Activated T-helper 1 cell treated with anti-CD3 and anti-CD28 coated beads, Interleukin-12 subunit alpha, Interleukin-12 subunit beta, Interleukin-2, Interleukin-4 antibody, amounts not matched to agents 30 ng/mL and 10 ng/mL and 1 ng/mL, durations not matched to agents 14 hours and 24 hours and 36 hours (primary cell): ENCODE measurements at regions not wholly inside any gene's neighbourhood (a gene's known extent, or its start where the extent isn't known, plus 50 kb on each side); places are given as distances from the start of the nearest gene placed in this dataset.

ENCODE experiments used
- DNase-seq: peaks from one replicate; pipeline ENCODE4 v3.0.0; 2021; ENCODE audit warnings: low spot score
- H3K27ac Mint-ChIP-seq: one replicate; pipeline ENCODE4 v1.8.0; 2021; ENCODE audit warnings: mild to moderate bottlenecking, mixed read lengths
- H3K27me3 Mint-ChIP-seq: one replicate; pipeline ENCODE4 v1.8.0; 2022; ENCODE audit warnings: mild to moderate bottlenecking, moderate library complexity, mixed read lengths; ENCODE audit not compliant: insufficient read depth
- H3K36me3 Mint-ChIP-seq: one replicate; pipeline ENCODE4 v1.8.0; 2021; ENCODE audit warnings: low read depth, mixed read lengths
- H3K4me1 Mint-ChIP-seq: one replicate; pipeline ENCODE4 v1.8.0; 2021; ENCODE audit warnings: low read depth, mixed read lengths
- H3K4me3 Mint-ChIP-seq: one replicate; pipeline ENCODE4 v1.8.0; 2021; ENCODE audit warnings: mild to moderate bottlenecking, moderate library complexity, mixed read lengths
- H3K9me3 Mint-ChIP-seq: one replicate; pipeline ENCODE4 v1.8.0; 2021; ENCODE audit warnings: mixed read lengths
- intact Hi-C: fragments of 100-400 bp; cut with micrococcal nuclease; formaldehyde crosslinking; loops from one replicate; pipeline ENCODE4 v1.15.1; 2024

DNA sequence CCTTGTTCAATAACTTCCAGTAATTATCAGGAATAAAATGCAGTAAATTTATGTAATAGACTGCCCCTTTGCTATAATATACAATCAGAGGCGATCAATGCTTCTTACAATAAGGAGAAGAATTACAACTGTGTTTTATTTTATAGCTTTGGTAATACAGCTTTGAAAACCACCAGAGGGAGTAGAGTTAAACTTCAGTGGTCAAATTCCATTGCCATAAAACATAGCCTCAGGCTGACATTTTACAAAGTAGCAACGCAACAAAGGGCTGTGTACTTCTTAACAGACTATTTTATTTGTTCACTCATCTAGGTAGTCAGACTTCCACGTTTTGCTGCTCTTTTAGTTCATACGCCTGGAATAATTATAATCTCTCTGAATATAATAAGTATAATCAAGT is 58.5 kb downstream of the TEX13C start:
- Mint-ChIP-seq H3K4me1 (no peaks in the 10 kb centered on the region), H3K36me3 (no peaks in the 10 kb centered on the region), H3K27me3 (no peaks in the 10 kb centered on the region), H3K27ac (no peak overlapping the region), H3K9me3 (no peaks in the 10 kb centered on the region), H3K4me3 (no peak overlapping the region)
- DNase-seq = no peak
- intact Hi-C loops = no loop called here

DNA sequence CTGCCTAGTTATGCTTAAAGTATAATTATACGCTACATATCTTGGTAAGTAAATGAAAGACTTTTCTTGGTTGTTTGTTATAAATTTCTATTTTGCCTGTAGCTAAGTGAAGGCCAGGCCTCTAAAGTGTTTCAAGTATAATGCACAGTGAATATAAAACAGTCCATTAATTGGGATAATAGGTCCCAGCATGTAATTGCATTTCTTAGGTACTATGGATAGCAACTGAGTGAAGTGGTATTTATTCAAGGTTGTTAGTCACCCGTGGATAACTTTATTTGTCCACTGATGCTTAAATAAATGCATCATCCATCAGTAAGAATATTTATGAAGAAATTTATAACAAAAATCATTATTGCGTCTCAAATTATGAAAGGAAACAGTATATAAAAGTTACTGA is 59.1 kb downstream of the TEX13C start:
- Mint-ChIP-seq H3K4me3 (no peak overlapping the region), H3K27me3 (no peaks in the 10 kb centered on the region), H3K4me1 (no peaks in the 10 kb centered on the region), H3K36me3 (no peaks in the 10 kb centered on the region), H3K27ac (no peak overlapping the region), H3K9me3 (no peaks in the 10 kb centered on the region)
- DNase-seq = no peak
- intact Hi-C loops = no loop called here

DNA sequence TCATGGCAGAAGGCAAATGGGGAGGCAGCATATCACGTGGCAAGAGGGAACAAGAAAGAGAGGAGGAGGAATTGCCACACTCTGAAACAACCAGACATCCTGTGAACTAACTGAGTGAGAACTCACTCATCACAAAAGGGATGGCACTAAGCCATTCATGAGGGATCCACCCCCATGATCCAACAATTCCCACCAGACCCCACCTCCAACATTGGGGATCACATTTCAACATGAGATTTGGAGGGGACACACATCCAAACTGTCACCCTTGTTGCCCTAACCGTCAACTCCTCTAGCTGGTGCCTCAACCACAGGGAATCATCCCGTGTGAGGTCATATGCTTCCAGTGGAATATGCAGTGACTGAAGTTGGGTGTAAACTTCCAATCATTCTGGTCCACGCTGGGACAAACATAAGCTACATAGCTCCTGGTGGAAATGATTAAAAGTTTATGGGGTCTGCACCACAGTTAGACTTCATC is 62.5 kb downstream of the TEX13C start:
- Mint-ChIP-seq H3K27me3 (no peaks in the 10 kb centered on the region), H3K4me1 (no peaks in the 10 kb centered on the region), H3K4me3 (no peak overlapping the region), H3K9me3 (no peaks in the 10 kb centered on the region), H3K36me3 (no peaks in the 10 kb centered on the region), H3K27ac (no peak overlapping the region)
- DNase-seq = no peak
- intact Hi-C loops = loop anchor here (10.0 kb wide), 1 partner anchor 413 kb away; no protein-coding TSS in a partner anchor

DNA sequence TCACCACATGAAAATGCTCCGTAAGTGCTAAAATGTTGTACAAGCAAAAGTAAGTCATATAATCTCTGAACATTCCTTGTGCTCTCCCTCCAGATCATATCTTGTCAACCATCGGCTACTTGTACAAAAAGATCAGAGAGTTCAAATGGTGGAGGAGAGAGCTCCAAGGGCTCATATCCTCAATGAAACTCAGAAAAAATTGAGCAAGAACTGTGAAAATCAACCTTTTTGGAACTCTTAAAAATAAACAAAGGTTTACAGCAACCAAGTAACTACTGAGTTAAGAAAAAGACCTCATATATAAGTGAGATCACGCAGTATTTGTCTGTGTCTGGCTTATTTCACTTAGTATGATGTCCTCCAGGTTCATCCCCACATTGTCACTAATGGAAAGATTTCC is 63.2 kb downstream of the TEX13C start:
- Mint-ChIP-seq H3K4me1 (no peaks in the 10 kb centered on the region), H3K36me3 (no peaks in the 10 kb centered on the region), H3K9me3 (no peaks in the 10 kb centered on the region), H3K27ac (no peak overlapping the region), H3K27me3 (no peaks in the 10 kb centered on the region), H3K4me3 (no peak overlapping the region)
- no peak for DNase-seq
- intact Hi-C loops = loop anchor here (10.0 kb wide), 1 partner anchor 412 kb away; no protein-coding TSS in a partner anchor

DNA sequence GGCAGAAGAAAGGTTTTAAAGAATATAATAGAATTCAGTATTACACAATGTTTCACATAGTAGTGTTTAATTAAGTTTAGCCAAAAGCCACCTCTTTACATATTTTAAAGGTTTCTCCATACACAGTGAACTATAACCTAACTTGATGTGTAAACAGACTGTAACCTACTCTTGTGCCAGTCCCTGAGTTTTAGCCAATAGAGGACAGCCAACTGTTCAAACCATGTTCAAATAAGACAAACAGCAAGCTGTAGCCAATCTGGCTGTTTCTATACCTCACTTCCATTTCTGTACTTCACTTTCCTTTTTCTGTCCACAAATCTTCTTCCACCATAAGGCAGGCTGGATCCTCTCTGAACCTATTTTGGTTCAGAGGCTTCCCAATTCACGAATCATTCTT is 65.2 kb downstream of the TEX13C start:
- no peaks in the 10 kb centered on the region for H3K36me3 Mint-ChIP-seq
- no peaks in the 10 kb centered on the region for H3K27me3 Mint-ChIP-seq
- H3K9me3 Mint-ChIP-seq = no peaks in the 10 kb centered on the region
- no peak overlapping the region for H3K4me3 Mint-ChIP-seq
- intact Hi-C loops = loop anchor here (10.0 kb wide), 1 partner anchor 410 kb away; no protein-coding TSS in a partner anchor
- H3K27ac Mint-ChIP-seq = no peak overlapping the region
- DNase-seq = no peak
- H3K4me1 Mint-ChIP-seq = no peaks in the 10 kb centered on the region

DNA sequence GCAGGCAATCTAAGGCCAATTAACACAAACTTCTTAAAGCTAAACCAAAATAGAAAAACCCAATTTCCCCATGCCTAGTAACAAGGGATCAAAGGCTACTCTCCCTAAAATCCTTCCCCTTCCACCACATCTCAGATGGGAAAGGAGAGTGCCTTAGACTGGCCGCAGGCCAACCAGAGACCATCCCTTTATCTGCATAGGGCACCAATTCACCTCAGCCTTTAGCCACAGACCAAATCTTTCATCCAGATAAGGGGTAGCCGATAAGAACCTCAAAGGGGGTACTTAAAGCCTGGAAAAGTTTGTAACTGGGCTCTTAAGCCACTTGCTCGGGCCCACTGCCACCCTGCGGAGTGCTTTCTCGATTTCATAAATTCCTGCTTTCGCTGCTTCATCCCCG is 68.3 kb downstream of the TEX13C start:
- no peaks in the 10 kb centered on the region for H3K36me3 Mint-ChIP-seq
- no peak overlapping the region for H3K4me3 Mint-ChIP-seq
- DNase-seq = no peak
- intact Hi-C loops = loop anchor here (10.0 kb wide), 1 partner anchor 407 kb away; no protein-coding TSS in a partner anchor
- no peaks in the 10 kb centered on the region for H3K27me3 Mint-ChIP-seq
- H3K4me1 Mint-ChIP-seq = no peaks in the 10 kb centered on the region
- no peaks in the 10 kb centered on the region for H3K9me3 Mint-ChIP-seq
- no peak overlapping the region for H3K27ac Mint-ChIP-seq

DNA sequence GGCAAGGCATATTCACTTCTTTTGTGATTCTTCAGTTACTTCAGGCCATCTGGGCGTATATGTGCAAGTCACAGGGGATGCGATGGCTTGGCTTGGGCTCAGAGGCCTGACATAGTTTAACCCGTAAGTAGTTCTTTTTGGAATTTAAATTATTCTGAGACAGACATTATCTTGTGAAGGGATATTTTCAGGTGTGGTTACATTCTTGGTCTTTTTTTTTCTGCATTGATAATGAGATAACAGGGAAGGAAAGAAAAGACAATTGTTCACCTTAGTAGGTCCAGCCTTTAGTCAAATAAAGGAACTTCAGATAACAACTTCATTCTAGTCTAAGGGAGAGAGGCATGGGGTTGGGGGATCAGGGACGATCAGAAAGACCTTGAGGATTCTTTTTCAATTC is 74.8 kb downstream of the TEX13C start:
- H3K4me3 Mint-ChIP-seq = no peak overlapping the region
- H3K9me3 Mint-ChIP-seq = no peaks in the 10 kb centered on the region
- H3K27ac Mint-ChIP-seq = no peak overlapping the region
- H3K36me3 Mint-ChIP-seq = no peaks in the 10 kb centered on the region
- intact Hi-C loops = no loop called here
- no peaks in the 10 kb centered on the region for H3K4me1 Mint-ChIP-seq
- no peaks in the 10 kb centered on the region for H3K27me3 Mint-ChIP-seq
- DNase-seq = no peak

DNA sequence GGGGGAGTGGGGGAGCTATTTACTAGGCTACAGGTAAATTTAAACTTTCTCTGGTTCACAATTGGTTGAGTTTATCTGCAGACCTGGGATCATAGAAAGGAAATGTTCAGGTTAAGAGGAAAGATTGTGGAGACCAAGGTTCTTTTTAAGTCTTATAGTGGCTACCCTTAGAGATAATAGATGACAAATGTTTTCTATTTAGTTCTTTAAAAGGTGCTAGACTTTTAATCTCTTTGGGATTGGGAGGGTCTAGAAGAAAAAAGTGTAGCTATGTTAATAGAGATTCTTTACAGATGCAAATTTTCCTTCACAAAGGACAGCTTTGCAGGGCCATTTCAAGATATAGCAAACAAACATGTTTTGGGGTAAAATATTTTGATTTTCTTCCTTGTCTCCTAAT is 76.0 kb downstream of the TEX13C start:
- Mint-ChIP-seq H3K4me1 (no peaks in the 10 kb centered on the region), H3K36me3 (no peaks in the 10 kb centered on the region), H3K9me3 (no peaks in the 10 kb centered on the region), H3K27ac (no peak overlapping the region), H3K27me3 (no peaks in the 10 kb centered on the region), H3K4me3 (no peak overlapping the region)
- intact Hi-C loops = no loop called here
- DNase-seq = no peak

DNA sequence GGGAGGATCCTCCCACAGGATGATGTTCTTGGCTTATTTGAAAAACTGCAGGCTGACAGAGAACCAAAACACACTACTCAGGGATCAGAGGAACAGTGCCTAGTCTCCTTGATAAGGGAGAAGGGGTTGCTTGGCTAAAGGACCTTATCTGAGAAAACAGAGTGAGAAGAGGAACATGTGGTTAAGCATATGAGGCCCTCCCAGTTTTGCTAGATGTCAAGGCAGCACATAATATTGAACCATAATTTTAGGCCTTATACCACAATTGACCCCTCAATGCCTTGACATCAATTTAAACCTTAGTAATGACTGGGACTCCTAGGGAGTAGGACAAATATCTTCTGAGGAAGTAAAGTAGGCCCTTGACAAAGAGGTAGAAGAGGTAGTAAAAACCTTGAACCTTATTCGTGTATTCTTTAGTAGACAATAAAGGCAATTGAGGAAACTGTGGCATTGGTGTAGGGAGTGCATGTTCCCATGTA is 79.3 kb downstream of the TEX13C start:
- no peak for DNase-seq
- Mint-ChIP-seq H3K36me3 (no peaks in the 10 kb centered on the region), H3K27me3 (no peaks in the 10 kb centered on the region), H3K27ac (no peak overlapping the region), H3K4me1 (no peaks in the 10 kb centered on the region), H3K9me3 (no peaks in the 10 kb centered on the region), H3K4me3 (no peak overlapping the region)
- intact Hi-C loops = no loop called here

DNA sequence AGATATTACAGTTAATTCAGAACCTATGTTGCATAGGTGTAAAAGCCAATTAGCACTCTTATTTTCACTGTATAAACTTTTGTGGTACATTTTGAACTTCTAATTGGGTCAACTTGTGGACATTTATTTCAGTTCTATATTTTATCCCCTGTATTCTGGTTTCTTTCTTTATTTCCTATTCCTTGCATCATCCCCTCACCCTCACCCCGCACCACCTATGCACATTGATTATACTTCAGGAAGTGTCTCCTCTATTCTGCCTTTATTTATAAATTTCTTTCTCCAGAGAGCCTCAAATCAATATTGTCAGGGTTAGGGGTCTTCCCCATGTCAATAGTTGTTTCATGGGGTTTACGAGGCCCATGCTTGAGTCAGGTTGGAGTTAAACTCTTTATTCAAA is 83.1 kb downstream of the TEX13C start:
- Mint-ChIP-seq H3K4me3 (no peak overlapping the region), H3K27me3 (no peaks in the 10 kb centered on the region), H3K4me1 (no peaks in the 10 kb centered on the region), H3K9me3 (no peaks in the 10 kb centered on the region), H3K27ac (no peak overlapping the region), H3K36me3 (no peaks in the 10 kb centered on the region)
- intact Hi-C loops = no loop called here
- no peak for DNase-seq

DNA sequence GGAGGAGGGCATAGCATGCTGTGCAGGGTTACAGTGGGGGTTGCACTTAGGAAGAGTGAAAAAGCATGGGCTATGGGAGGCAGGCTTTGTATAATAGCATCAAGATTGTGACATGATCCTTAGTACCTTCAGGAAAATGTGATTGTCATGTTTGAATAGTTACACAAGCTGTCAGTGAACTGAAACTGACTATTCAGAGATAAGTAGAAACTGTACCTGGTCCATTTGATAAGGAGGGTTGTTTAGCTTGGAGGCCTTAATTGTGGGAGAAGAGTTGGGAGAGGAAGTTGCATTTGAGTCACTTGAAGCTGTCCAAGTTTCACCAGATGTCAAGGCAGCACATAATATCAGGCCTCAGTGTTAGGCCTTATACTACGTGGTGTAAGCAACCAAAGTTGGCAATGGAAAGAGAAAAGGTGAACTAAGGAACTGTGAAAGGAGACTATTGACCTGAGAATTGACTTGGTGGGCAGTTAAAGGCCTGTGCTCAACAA is 85.0 kb downstream of the TEX13C start:
- DNase-seq = no peak
- H3K9me3 Mint-ChIP-seq = no peaks in the 10 kb centered on the region
- H3K27ac Mint-ChIP-seq = no peak overlapping the region
- no peaks in the 10 kb centered on the region for H3K4me1 Mint-ChIP-seq
- intact Hi-C loops = no loop called here
- H3K36me3 Mint-ChIP-seq = no peaks in the 10 kb centered on the region
- no peak overlapping the region for H3K4me3 Mint-ChIP-seq
- H3K27me3 Mint-ChIP-seq = no peaks in the 10 kb centered on the region

DNA sequence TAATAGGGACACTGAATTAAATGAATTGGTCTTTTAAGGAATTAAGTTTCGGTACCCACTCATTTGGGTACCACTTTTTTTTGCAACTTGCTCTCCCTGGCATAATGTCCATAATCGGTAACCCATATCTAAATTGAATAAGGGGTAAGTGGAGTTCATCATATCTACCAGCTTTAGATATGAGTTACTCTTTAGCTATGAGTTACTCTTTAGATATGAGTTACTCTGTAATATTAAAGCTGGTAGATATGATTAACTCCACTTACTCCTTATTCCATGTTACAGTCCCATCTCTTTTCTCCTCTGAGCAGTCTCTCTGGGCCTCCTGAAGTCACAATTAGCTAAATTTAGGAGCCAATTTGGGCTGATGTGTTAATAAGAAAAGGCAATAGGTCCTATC is 85.7 kb downstream of the TEX13C start:
- H3K36me3 Mint-ChIP-seq = no peaks in the 10 kb centered on the region
- intact Hi-C loops = no loop called here

DNA sequence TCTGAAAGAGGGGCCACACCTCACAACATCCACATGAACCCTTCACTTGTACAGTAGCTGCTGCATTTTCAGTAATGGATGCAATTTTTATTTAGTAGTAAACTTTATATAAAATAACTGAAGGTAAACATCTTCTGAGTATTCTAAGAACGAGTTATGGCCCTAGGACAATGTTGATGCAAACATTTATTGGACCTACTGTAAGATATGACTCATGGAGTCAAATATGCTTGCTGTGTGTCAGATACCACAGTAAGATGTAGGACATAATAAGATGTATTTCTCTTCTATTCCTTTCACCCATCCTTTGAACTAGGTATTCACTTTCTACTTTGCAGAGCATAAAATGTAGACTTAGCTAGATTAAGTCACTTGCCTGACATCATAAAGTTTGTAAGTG is 87.6 kb downstream of the TEX13C start:
- no peaks in the 10 kb centered on the region for H3K36me3 Mint-ChIP-seq
- H3K4me3 Mint-ChIP-seq = no peak overlapping the region
- H3K27me3 Mint-ChIP-seq = peaks cover 3% of the 10 kb centered on the region
- no peaks in the 10 kb centered on the region for H3K4me1 Mint-ChIP-seq
- intact Hi-C loops = no loop called here
- H3K27ac Mint-ChIP-seq = no peak overlapping the region
- H3K9me3 Mint-ChIP-seq = no peaks in the 10 kb centered on the region
- DNase-seq = no peak

More for the DNA sequence above, 85.7 kb downstream of the TEX13C start:
- H3K27me3 Mint-ChIP-seq = no peaks in the 10 kb centered on the region
- H3K9me3 Mint-ChIP-seq = no peaks in the 10 kb centered on the region
- H3K4me1 Mint-ChIP-seq = no peaks in the 10 kb centered on the region
- H3K4me3 Mint-ChIP-seq = no peak overlapping the region
- H3K27ac Mint-ChIP-seq = no peak overlapping the region
- no peak for DNase-seq

DNA sequence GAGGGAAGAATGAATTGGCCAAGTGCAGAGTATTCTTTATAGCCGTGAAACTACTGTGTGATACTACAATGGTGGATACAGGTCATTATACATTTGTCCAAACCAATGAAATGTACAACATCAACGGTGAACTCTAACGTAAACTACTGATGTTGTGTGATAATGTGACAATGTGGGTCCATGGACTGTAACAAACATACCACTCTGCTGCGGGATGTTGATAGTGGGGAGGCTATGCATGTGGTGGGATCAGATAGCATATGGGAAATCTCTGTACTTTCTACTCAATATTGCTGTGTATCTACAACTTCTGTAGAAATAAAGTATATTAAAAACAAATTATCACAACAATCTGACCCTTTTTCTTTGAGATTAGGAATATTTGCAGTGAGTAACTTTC is 101.1 kb downstream of the TEX13C start:
- Mint-ChIP-seq H3K27ac (no peak overlapping the region), H3K27me3 (peaks cover 4% of the 10 kb centered on the region), H3K4me1 (no peaks in the 10 kb centered on the region), H3K9me3 (no peaks in the 10 kb centered on the region), H3K4me3 (no peak overlapping the region), H3K36me3 (no peaks in the 10 kb centered on the region)
- intact Hi-C loops = no loop called here
- no peak for DNase-seq
